ENCODE measurements at regions not wholly inside any gene's neighbourhood (a gene's known extent, or its start where the extent isn't known, plus 50 kb on each side); places are given as distances from the start of the nearest gene placed in this dataset.

DNA sequence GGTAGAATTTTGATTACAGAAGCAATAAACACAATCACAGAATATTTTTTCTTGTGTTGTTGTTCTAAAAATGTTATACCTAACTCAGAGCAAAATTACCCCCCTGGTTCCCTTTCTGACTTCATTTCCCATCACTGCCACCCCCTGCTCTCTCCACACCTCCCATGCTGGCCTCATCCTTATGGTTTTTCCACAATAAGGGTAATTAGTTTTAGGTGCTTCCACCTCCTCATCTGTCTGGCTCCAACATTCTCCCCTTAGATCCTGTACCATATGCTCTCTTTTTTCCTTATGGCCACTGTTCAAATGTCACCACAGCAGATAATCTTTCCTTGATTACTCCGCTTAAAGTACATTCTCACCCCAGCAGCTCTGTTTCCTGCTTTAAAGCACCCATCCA is 2208.6 kb downstream of the MRPL39 start:
- no peak overlapping the region for H3K23ac ChIP-seq (ENCODE audit: low read length)
- no peak overlapping the region for H4K8ac ChIP-seq (ENCODE audit: low read depth, low read length)
- no peak overlapping the region for H2BK12ac ChIP-seq (ENCODE audit: low read length)
- H4K12ac ChIP-seq (ENCODE audit: low read depth, low read length): no peak overlapping the region
- no CpG with 5 or more reads among the region's 1 CpG for WGBS (ENCODE audit: extremely low coverage, insufficient coverage, insufficient read length)
- no peak overlapping the region for H4K91ac ChIP-seq (ENCODE audit: low read depth, low read length)
- no peak for DNase-seq
- H3K27ac ChIP-seq (ENCODE audit: low read depth, low read length): no peak overlapping the region
- no peak overlapping the region for H2AFZ ChIP-seq (ENCODE audit: insufficient read depth, low read length, poor library complexity)
- no peaks in the 10 kb centered on the region for H3K79me2 ChIP-seq (ENCODE audit: control insufficient read depth, insufficient read depth, low read length, poor library complexity)
- no peak overlapping the region for H3K4me2 ChIP-seq (ENCODE audit: low read length)
- no peaks in the 10 kb centered on the region for H3K27me3 ChIP-seq (ENCODE audit: insufficient read depth, low read length)
- no peaks in the 10 kb centered on the region for H3K9me3 ChIP-seq (ENCODE audit: insufficient read depth, low read depth, low read length)
- no peaks in the 10 kb centered on the region for H3K79me1 ChIP-seq (ENCODE audit: low read length)
- no peak overlapping the region for H2BK5ac ChIP-seq (ENCODE audit: low read depth, low read length, poor library complexity)
- H3K4ac ChIP-seq (ENCODE audit: low read depth, low read length): no peak overlapping the region
- H3K4me1 ChIP-seq (ENCODE audit: control insufficient read depth in 1 of 2, insufficient read depth in 2 of 2, low read length in 2 of 2): no peaks in the 10 kb centered on the region
- no peaks in the 10 kb centered on the region for H3K36me3 ChIP-seq (ENCODE audit: control insufficient read depth in 1 of 2, insufficient read depth in 2 of 2, low read length in 2 of 2)
- H2BK120ac ChIP-seq (ENCODE audit: insufficient read depth, low read length, poor library complexity): no peak overlapping the region
- H2AK5ac ChIP-seq (ENCODE audit: low read length): no peak overlapping the region
- H3K18ac ChIP-seq (ENCODE audit: low read length): no peak overlapping the region
- H3K4me3 ChIP-seq (ENCODE audit: low read depth, low read length): no peak overlapping the region
- H3K14ac ChIP-seq (ENCODE audit: low read length): no peak overlapping the region
- no peak overlapping the region for H3K9ac ChIP-seq (ENCODE audit: low read length)

DNA sequence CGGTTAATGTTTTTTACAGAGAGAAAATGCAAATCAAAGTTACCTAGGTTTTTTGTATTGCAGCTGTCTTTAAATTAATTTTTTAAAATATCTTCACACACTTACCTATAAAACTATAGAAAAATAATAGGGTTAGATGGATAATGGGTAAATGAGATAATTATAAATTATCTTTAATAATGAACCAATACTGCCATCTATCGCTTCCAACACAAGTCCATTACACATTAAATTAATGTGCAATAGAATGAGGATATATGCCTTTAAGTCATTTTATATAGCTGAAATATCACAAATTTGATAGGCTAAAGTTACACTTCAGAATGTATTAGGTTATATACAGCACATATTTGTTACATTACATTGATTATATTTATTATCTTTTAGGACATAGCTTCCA is 2212.8 kb downstream of the MRPL39 start:
- WGBS (ENCODE audit: extremely low coverage, insufficient coverage, insufficient read length): no CpG with 5 or more reads among the region's 2 CpGs
- Histone ChIP-seq H2BK12ac (ENCODE audit: low read length) (no peak overlapping the region), H3K14ac (ENCODE audit: low read length) (no peak overlapping the region), H3K79me1 (ENCODE audit: low read length) (no peaks in the 10 kb centered on the region), H3K36me3 (ENCODE audit: control insufficient read depth in 1 of 2, insufficient read depth in 2 of 2, low read length in 2 of 2) (no peaks in the 10 kb centered on the region), H3K23ac (ENCODE audit: low read length) (no peak overlapping the region), H2AK5ac (ENCODE audit: low read length) (no peak overlapping the region), H4K8ac (ENCODE audit: low read depth, low read length) (no peak overlapping the region), H3K4me2 (ENCODE audit: low read length) (no peak overlapping the region), H3K79me2 (ENCODE audit: control insufficient read depth, insufficient read depth, low read length, poor library complexity) (no peaks in the 10 kb centered on the region), H2AFZ (ENCODE audit: insufficient read depth, low read length, poor library complexity) (no peak overlapping the region), H3K9ac (ENCODE audit: low read length) (no peak overlapping the region), H2BK5ac (ENCODE audit: low read depth, low read length, poor library complexity) (no peak overlapping the region), H3K18ac (ENCODE audit: low read length) (no peak overlapping the region), H4K91ac (ENCODE audit: low read depth, low read length) (no peak overlapping the region), H3K27ac (ENCODE audit: low read depth, low read length) (no peak overlapping the region), H2BK120ac (ENCODE audit: insufficient read depth, low read length, poor library complexity) (no peak overlapping the region), H3K4me3 (ENCODE audit: low read depth, low read length) (no peak overlapping the region), H3K4ac (ENCODE audit: low read depth, low read length) (no peak overlapping the region), H3K4me1 (ENCODE audit: control insufficient read depth in 1 of 2, insufficient read depth in 2 of 2, low read length in 2 of 2) (no peaks in the 10 kb centered on the region), H3K27me3 (ENCODE audit: insufficient read depth, low read length) (no peaks in the 10 kb centered on the region), H4K12ac (ENCODE audit: low read depth, low read length) (no peak overlapping the region), H3K9me3 (ENCODE audit: insufficient read depth, low read depth, low read length) (peaks cover 2% of the 10 kb centered on the region)
- DNase-seq: no peak

DNA sequence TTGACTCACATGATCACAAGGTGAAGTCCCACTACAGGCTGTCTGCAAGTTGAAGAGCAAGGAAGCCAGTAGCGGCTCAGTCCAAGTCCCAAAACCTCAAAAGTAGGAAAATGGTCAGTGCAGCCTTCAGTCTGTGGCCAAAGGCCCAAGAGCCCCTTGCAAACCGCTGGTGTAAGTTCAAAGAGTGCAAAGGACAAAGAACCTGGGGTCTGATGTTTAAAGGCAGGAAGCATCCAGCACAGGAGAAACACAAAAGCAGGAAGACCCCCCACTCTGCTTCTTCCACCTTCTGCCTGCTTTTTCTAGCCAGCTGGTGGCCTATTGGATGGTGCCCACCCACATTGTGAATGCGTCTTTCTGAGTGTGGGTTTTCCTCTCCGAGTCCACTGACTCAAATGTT is 2222.6 kb downstream of the MRPL39 start:
- no peak overlapping the region for H2AK5ac ChIP-seq (ENCODE audit: low read length)
- no peaks in the 10 kb centered on the region for H3K36me3 ChIP-seq (ENCODE audit: control insufficient read depth in 1 of 2, insufficient read depth in 2 of 2, low read length in 2 of 2)
- H3K23ac ChIP-seq (ENCODE audit: low read length): no peak overlapping the region
- no peak overlapping the region for H4K91ac ChIP-seq (ENCODE audit: low read depth, low read length)
- no peak overlapping the region for H2BK12ac ChIP-seq (ENCODE audit: low read length)
- no peak overlapping the region for H2BK120ac ChIP-seq (ENCODE audit: insufficient read depth, low read length, poor library complexity)
- WGBS (ENCODE audit: extremely low coverage, insufficient coverage, insufficient read length): no CpG with 5 or more reads among the region's 4 CpGs
- H2AFZ ChIP-seq (ENCODE audit: insufficient read depth, low read length, poor library complexity): no peak overlapping the region
- H3K79me1 ChIP-seq (ENCODE audit: low read length): no peaks in the 10 kb centered on the region
- no peak overlapping the region for H3K4ac ChIP-seq (ENCODE audit: low read depth, low read length)
- H3K14ac ChIP-seq (ENCODE audit: low read length): no peak overlapping the region
- H3K4me2 ChIP-seq (ENCODE audit: low read length): no peak overlapping the region
- no peaks in the 10 kb centered on the region for H3K27me3 ChIP-seq (ENCODE audit: insufficient read depth, low read length)
- no peak overlapping the region for H3K18ac ChIP-seq (ENCODE audit: low read length)
- no peak overlapping the region for H4K8ac ChIP-seq (ENCODE audit: low read depth, low read length)
- no peak overlapping the region for H4K12ac ChIP-seq (ENCODE audit: low read depth, low read length)
- DNase-seq: no peak
- H3K9ac ChIP-seq (ENCODE audit: low read length): no peak overlapping the region
- H3K9me3 ChIP-seq (ENCODE audit: insufficient read depth, low read depth, low read length): no peaks in the 10 kb centered on the region
- H3K4me3 ChIP-seq (ENCODE audit: low read depth, low read length): no peak overlapping the region
- no peak overlapping the region for H2BK5ac ChIP-seq (ENCODE audit: low read depth, low read length, poor library complexity)
- no peaks in the 10 kb centered on the region for H3K79me2 ChIP-seq (ENCODE audit: control insufficient read depth, insufficient read depth, low read length, poor library complexity)
- H3K4me1 ChIP-seq (ENCODE audit: control insufficient read depth in 1 of 2, insufficient read depth in 2 of 2, low read length in 2 of 2): no peaks in the 10 kb centered on the region
- H3K27ac ChIP-seq (ENCODE audit: low read depth, low read length): no peak overlapping the region

DNA sequence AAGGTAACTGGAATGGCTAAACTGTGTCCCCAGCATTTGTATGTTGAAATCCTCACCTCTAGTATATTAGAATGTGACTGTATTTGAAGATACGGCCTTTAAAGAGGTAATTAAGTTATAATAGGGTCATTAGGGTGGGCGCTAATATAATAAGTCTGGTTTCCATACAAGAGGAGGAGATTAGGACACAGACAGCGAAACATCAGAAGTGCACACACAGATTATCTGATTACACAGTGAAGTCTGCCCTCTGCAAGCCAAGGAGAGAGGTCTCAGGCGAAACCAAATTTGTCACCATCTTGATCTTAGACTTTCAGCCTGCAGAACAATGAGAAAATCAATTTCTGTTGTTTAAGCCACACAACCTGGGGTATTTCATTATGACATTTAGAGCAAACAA is 2233.1 kb downstream of the MRPL39 start:
- no CpG with 5 or more reads among the region's 4 CpGs for WGBS (ENCODE audit: extremely low coverage, insufficient coverage, insufficient read length)
- H3K14ac ChIP-seq (ENCODE audit: low read length): no peak overlapping the region

More for the DNA sequence above, 2233.1 kb downstream of the MRPL39 start:
- Histone ChIP-seq H3K9ac (ENCODE audit: low read length) (no peak overlapping the region), H3K36me3 (ENCODE audit: control insufficient read depth in 1 of 2, insufficient read depth in 2 of 2, low read length in 2 of 2) (no peaks in the 10 kb centered on the region), H3K79me1 (ENCODE audit: low read length) (no peaks in the 10 kb centered on the region), H3K27ac (ENCODE audit: low read depth, low read length) (no peak overlapping the region), H3K18ac (ENCODE audit: low read length) (no peak overlapping the region), H2BK5ac (ENCODE audit: low read depth, low read length, poor library complexity) (no peak overlapping the region), H4K91ac (ENCODE audit: low read depth, low read length) (no peak overlapping the region), H4K8ac (ENCODE audit: low read depth, low read length) (no peak overlapping the region), H2AK5ac (ENCODE audit: low read length) (no peak overlapping the region), H3K4me2 (ENCODE audit: low read length) (no peak overlapping the region), H4K12ac (ENCODE audit: low read depth, low read length) (no peak overlapping the region), H2BK120ac (ENCODE audit: insufficient read depth, low read length, poor library complexity) (no peak overlapping the region), H2BK12ac (ENCODE audit: low read length) (no peak overlapping the region), H3K79me2 (ENCODE audit: control insufficient read depth, insufficient read depth, low read length, poor library complexity) (no peaks in the 10 kb centered on the region), H2AFZ (ENCODE audit: insufficient read depth, low read length, poor library complexity) (no peak overlapping the region), H3K27me3 (ENCODE audit: insufficient read depth, low read length) (no peaks in the 10 kb centered on the region), H3K4me3 (ENCODE audit: low read depth, low read length) (no peak overlapping the region), H3K9me3 (ENCODE audit: insufficient read depth, low read depth, low read length) (peaks cover 4% of the 10 kb centered on the region), H3K23ac (ENCODE audit: low read length) (no peak overlapping the region), H3K4me1 (ENCODE audit: control insufficient read depth in 1 of 2, insufficient read depth in 2 of 2, low read length in 2 of 2) (no peaks in the 10 kb centered on the region), H3K4ac (ENCODE audit: low read depth, low read length) (no peak overlapping the region)
- DNase-seq: no peak
